ENCODE measurements at regions not wholly inside any gene's neighbourhood (a gene's known extent, or its start where the extent isn't known, plus 50 kb on each side); places are given as distances from the start of the nearest gene placed in this dataset.

DNA sequence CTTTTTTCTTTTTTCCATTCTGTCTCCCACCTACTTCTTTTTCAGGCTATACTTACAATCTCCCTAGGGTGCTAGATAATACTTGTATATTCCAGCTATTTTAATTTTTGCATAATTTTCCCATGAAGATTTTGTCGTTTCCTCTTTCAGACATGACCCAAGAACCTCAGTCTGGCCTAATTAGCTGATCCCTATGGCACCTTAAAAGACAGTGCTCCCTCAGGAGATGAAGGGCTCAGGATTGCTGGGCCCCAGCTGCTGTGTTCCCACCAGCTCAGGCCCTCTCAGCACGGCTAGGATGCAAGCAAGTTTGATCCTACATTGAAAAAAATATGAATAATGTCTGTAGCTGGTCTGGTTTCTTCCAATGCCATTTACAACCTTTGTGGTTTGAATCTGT lies 55.0 kb upstream of the RGS5 start:
- no peak for TF ChIP-seq CTCF (IDR thresholded peaks at IDR 0.05)
- no peaks in the 10 kb centered on the region for H3K4me1 Mint-ChIP-seq (ENCODE audit: low read depth)
- ChIA-PET POLR2A (no interaction called here), CTCF (no interaction called here)
- DNase-seq (no peak), ATAC-seq (no peak)
- H3K4me3 Mint-ChIP-seq, result no peak overlapping the region
- peaks cover 3% of the 10 kb centered on the region for H3K9me3 Mint-ChIP-seq
- intact Hi-C loops (cut with micrococcal nuclease), result no loop called here
- H3K36me3 Mint-ChIP-seq (ENCODE audit: low read depth), result peaks cover 5% of the 10 kb centered on the region
- no peaks in the 10 kb centered on the region for H3K27me3 Mint-ChIP-seq
- no peak overlapping the region for H3K27ac Mint-ChIP-seq

DNA sequence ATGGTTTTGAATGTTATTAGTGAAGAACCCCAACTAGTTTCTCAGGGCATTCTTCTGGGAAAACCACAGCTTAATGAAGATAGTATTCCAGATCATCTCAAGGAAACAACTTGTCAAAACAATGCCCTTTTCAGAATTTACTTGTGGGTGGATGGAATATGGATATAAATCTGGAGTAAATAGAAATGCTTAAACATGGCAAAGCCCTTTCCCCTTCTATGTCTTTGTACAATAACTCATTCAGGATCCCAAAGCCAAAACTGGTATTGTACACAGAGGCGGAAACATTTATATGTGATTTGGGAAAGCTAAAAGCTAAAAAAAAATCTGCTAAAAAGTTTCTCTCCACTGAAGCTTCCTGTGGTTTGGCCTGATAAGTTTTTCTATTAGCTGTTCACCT lies 55.5 kb upstream of the RGS5 start:
- ChIA-PET POLR2A (no interaction called here), CTCF (interaction anchor here (0.8 kb wide), 1 partner anchor 16 kb away, joined by 3 read pairs; no protein-coding TSS in a partner anchor)
- ATAC-seq (no peak), DNase-seq (no peak)
- no peak for TF ChIP-seq CTCF (IDR thresholded peaks at IDR 0.05)
- H3K27ac Mint-ChIP-seq, result no peak overlapping the region
- no peaks in the 10 kb centered on the region for H3K4me1 Mint-ChIP-seq (ENCODE audit: low read depth)
- peaks cover 9% of the 10 kb centered on the region for H3K36me3 Mint-ChIP-seq (ENCODE audit: low read depth)
- intact Hi-C loops (cut with micrococcal nuclease), result no loop called here
- H3K27me3 Mint-ChIP-seq, result no peaks in the 10 kb centered on the region
- no peak overlapping the region for H3K4me3 Mint-ChIP-seq
- H3K9me3 Mint-ChIP-seq, result peaks cover 6% of the 10 kb centered on the region

- intact Hi-C loops (cut with micrococcal nuclease), result no loop called here
- no peak for DNase-seq
- TF ChIP-seq CTCF (IDR thresholded peaks at IDR 0.05), result no peak
- ChIA-PET CTCF (no interaction called here), POLR2A (no interaction called here)
- Mint-ChIP-seq H3K36me3 (ENCODE audit: low read depth) (peaks cover 13% of the 10 kb centered on the region), H3K27ac (no peak overlapping the region), H3K27me3 (no peaks in the 10 kb centered on the region), H3K9me3 (peaks cover 4% of the 10 kb centered on the region), H3K4me1 (ENCODE audit: low read depth) (no peaks in the 10 kb centered on the region), H3K4me3 (no peak overlapping the region)
- ATAC-seq, result no peak
Observed at GRCh38 chr1:163263818-163264655, 57.7 kb upstream of the NUF2 start.

- Mint-ChIP-seq H3K4me1 (ENCODE audit: low read depth) (no peaks in the 10 kb centered on the region), H3K36me3 (ENCODE audit: low read depth) (peaks cover 13% of the 10 kb centered on the region), H3K27me3 (no peaks in the 10 kb centered on the region), H3K27ac (no peak overlapping the region), H3K9me3 (peaks cover 4% of the 10 kb centered on the region), H3K4me3 (no peak overlapping the region)
- CTCF ChIA-PET, result no interaction called here
- TF ChIP-seq CTCF (IDR thresholded peaks at IDR 0.05), result no peak
- POLR2A ChIA-PET, result no interaction called here
- no peak for ATAC-seq
- no peak for DNase-seq
- intact Hi-C loops (cut with micrococcal nuclease), result no loop called here
Observed at GRCh38 chr1:163265547-163265946, 56.2 kb upstream of the NUF2 start.

GRCh38 chr1:163267962-163268361 lies 53.8 kb upstream of the NUF2 start:
- DNase-seq (no peak), ATAC-seq (no peak)
- peaks cover 2% of the 10 kb centered on the region for H3K9me3 Mint-ChIP-seq
- intact Hi-C loops (cut with micrococcal nuclease), result no loop called here
- H3K4me3 Mint-ChIP-seq, result no peak overlapping the region
- H3K4me1 Mint-ChIP-seq (ENCODE audit: low read depth), result no peaks in the 10 kb centered on the region
- peaks cover 10% of the 10 kb centered on the region for H3K36me3 Mint-ChIP-seq (ENCODE audit: low read depth)
- H3K27ac Mint-ChIP-seq, result no peak overlapping the region
- ChIA-PET POLR2A (no interaction called here), CTCF (interaction anchor here (1.1 kb wide), 1 partner anchor 48 kb away, joined by 3 read pairs; no protein-coding TSS in a partner anchor)
- H3K27me3 Mint-ChIP-seq, result no peaks in the 10 kb centered on the region
- TF ChIP-seq CTCF (IDR thresholded peaks at IDR 0.05), result no peak
